NT2/D1 (cell line): ENCODE measurements at regions not wholly inside any gene's neighbourhood (a gene's known extent, or its start where the extent isn't known, plus 50 kb on each side); places are given as distances from the start of the nearest gene placed in this dataset.

Source experiments
- DNase-seq: peaks from one replicate; pipeline ENCODE4 v3.0.0-alpha.2; 2011; ENCODE audit warnings: low read depth, low spot score
- H3K27me3 ChIP-seq: 2 replicates; pipeline ENCODE4 v1.6.0; 2011; ENCODE audit warnings: mild to moderate bottlenecking; ENCODE audit not compliant: insufficient read length, insufficient read depth
- H3K36me3 ChIP-seq: 2 replicates; pipeline ENCODE4 v1.6.1; 2011; ENCODE audit warnings: mild to moderate bottlenecking, low read length, mixed read lengths; ENCODE audit not compliant: insufficient read depth, insufficient read length
- H3K4me1 ChIP-seq: 2 replicates; pipeline ENCODE4 v1.5.1; 2011; ENCODE audit not compliant: insufficient read depth, insufficient read length
- H3K4me3 ChIP-seq: 2 replicates; pipeline ENCODE4 v1.5.1; 2011; ENCODE audit warnings: low read depth; ENCODE audit not compliant: insufficient read length
- H3K9ac ChIP-seq: 2 replicates; pipeline ENCODE4 v1.6.0; 2011; ENCODE audit warnings: low read depth; ENCODE audit not compliant: insufficient read length
- H3K9me3 ChIP-seq: 2 replicates; pipeline ENCODE4 v1.5.1; 2011; ENCODE audit warnings: mild to moderate bottlenecking, low read length; ENCODE audit not compliant: insufficient read depth
- SUZ12 ChIP-seq: IDR thresholded peaks from 2 replicates; pipeline ENCODE4 v1.6.1; 2011; ENCODE audit not compliant: insufficient read length, insufficient read depth; ENCODE audit errors: extremely low read depth
- YY1 ChIP-seq: IDR thresholded peaks from 2 replicates; pipeline ENCODE4 v1.6.1; 2011; ENCODE audit not compliant: insufficient read length, insufficient read depth
- ZNF274 ChIP-seq: IDR thresholded peaks from 2 replicates; pipeline ENCODE4 v1.6.1; 2011; ENCODE audit warnings: mild to moderate bottlenecking, low read depth, low read length

GRCh38 chr12:70049596-70050360 lies 193.5 kb upstream of the CNOT2 start:
- no peaks in the 10 kb centered on the region for H3K9me3 ChIP-seq
- TF ChIP-seq ZNF274 (no peak), SUZ12 (no peak), YY1 (no peak)
- no peak for DNase-seq
- no peaks in the 10 kb centered on the region for H3K36me3 ChIP-seq
- H3K27me3 ChIP-seq = no peaks in the 10 kb centered on the region
- H3K4me3 ChIP-seq = no peak overlapping the region
- no peak overlapping the region for H3K9ac ChIP-seq
- no peaks in the 10 kb centered on the region for H3K4me1 ChIP-seq

- Histone ChIP-seq H3K9ac (no peak overlapping the region), H3K27me3 (no peaks in the 10 kb centered on the region), H3K9me3 (no peaks in the 10 kb centered on the region), H3K4me1 (no peaks in the 10 kb centered on the region), H3K36me3 (no peaks in the 10 kb centered on the region), H3K4me3 (no peak overlapping the region)
- no peak for TF ChIP-seq SUZ12
- TF ChIP-seq ZNF274 = no peak
- TF ChIP-seq YY1 = no peak
- DNase-seq = no peak
Observed at GRCh38 chr12:70052476-70052875, 190.8 kb upstream of the CNOT2 start.

- no peak for DNase-seq
- H3K27me3 ChIP-seq = no peaks in the 10 kb centered on the region
- H3K4me3 ChIP-seq = no peak overlapping the region
- H3K36me3 ChIP-seq = no peaks in the 10 kb centered on the region
- no peaks in the 10 kb centered on the region for H3K4me1 ChIP-seq
- no peaks in the 10 kb centered on the region for H3K9me3 ChIP-seq
- no peak for TF ChIP-seq ZNF274
- TF ChIP-seq SUZ12 = no peak
- no peak for TF ChIP-seq YY1
- no peak overlapping the region for H3K9ac ChIP-seq
Observed at GRCh38 chr12:70052931-70053497, 190.2 kb upstream of the CNOT2 start.

- Histone ChIP-seq H3K4me3 (no peak overlapping the region), H3K27me3 (no peaks in the 10 kb centered on the region), H3K4me1 (no peaks in the 10 kb centered on the region), H3K9ac (no peak overlapping the region), H3K9me3 (no peaks in the 10 kb centered on the region), H3K36me3 (no peaks in the 10 kb centered on the region)
- DNase-seq = no peak
- TF ChIP-seq SUZ12 (no peak), ZNF274 (no peak), YY1 (no peak)
Observed at GRCh38 chr12:70059373-70059772, 183.9 kb upstream of the CNOT2 start.

GRCh38 chr12:70060634-70061033 lies 182.6 kb upstream of the CNOT2 start:
- Histone ChIP-seq H3K9ac (no peak overlapping the region), H3K9me3 (no peaks in the 10 kb centered on the region), H3K4me3 (no peak overlapping the region), H3K27me3 (no peaks in the 10 kb centered on the region), H3K36me3 (no peaks in the 10 kb centered on the region), H3K4me1 (no peaks in the 10 kb centered on the region)
- DNase-seq = no peak
- TF ChIP-seq YY1 (no peak), ZNF274 (no peak), SUZ12 (no peak)

- Histone ChIP-seq H3K9ac (no peak overlapping the region), H3K4me1 (no peaks in the 10 kb centered on the region), H3K9me3 (no peaks in the 10 kb centered on the region), H3K4me3 (no peak overlapping the region), H3K36me3 (no peaks in the 10 kb centered on the region), H3K27me3 (no peaks in the 10 kb centered on the region)
- no peak for DNase-seq
- TF ChIP-seq ZNF274 = no peak
- no peak for TF ChIP-seq SUZ12
- TF ChIP-seq YY1 = no peak
Observed at GRCh38 chr12:70068743-70069142, 174.5 kb upstream of the CNOT2 start.

GRCh38 chr12:70069221-70070105 lies 173.8 kb upstream of the CNOT2 start:
- Histone ChIP-seq H3K4me1 (no peaks in the 10 kb centered on the region), H3K4me3 (no peak overlapping the region), H3K9me3 (no peaks in the 10 kb centered on the region), H3K36me3 (no peaks in the 10 kb centered on the region), H3K9ac (no peak overlapping the region), H3K27me3 (no peaks in the 10 kb centered on the region)
- no peak for TF ChIP-seq ZNF274
- no peak for TF ChIP-seq YY1
- TF ChIP-seq SUZ12 = no peak
- DNase-seq = no peak
